HG02943 (cell line): ENCODE measurements at regions not wholly inside any gene's neighbourhood (a gene's known extent, or its start where the extent isn't known, plus 50 kb on each side); places are given as distances from the start of the nearest gene placed in this dataset.
"Not testable (repeated sequence)": the region's sequence is repeated elsewhere in the genome, so short reads cannot be mapped to it uniquely, and the experiment has no call there.

Experiments used
- ATAC-seq: cut with Tn5 transposase; IDR thresholded peaks from one replicate; pipeline ENCODE4 v1.9.1; 2021; ENCODE audit warnings: mild to moderate bottlenecking, low read depth, moderate library complexity; ENCODE audit not compliant: unreplicated experiment

DNA sequence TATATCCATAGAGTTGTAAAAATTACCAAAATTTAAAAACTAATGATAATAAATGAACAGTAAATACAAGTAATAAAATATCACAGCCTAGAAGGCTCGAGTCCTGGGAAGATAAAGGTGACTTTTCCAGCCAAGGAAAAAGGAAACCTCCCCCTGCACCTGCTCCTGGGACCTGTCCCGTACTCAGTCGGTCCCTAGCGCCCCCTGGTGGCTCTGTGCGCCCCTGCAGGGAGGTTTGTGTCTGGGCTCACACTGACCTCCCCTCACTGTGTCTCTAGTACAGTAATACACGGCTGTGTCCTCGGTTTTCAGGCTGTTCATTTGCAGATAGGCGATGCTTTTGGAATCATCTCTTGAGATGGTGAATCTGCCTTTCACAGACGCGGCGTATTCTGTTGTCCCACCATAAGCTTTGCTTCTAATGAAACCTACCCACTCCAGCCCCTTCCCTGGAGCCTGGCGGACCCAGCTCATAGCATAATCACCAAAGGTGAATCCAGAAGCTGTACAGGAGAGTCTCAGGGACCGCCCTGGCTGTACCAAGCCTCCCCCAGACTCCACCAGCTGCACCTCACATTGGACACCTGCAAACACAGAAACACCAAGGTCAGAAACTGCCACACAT lies 1030.4 kb downstream of the TMEM121 start:
- no peak for ATAC-seq

DNA sequence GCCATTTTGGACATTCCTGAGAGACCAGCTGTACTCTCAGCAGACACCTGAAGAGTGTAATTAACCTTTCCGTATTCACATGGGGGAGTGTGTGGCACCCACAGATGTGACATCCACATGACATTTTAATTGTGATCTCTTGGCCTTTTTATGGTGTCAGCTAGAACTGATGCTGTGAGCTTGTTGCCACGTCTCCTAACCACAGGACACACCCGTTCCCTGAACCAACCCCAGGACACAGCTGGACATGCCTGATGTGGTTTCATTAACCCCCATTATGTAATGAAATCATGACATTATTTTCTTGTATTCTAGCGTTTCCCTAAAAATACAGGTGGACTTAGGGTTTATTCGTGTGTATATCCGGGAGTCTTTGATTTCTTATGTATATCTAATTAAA lies 1036.1 kb downstream of the TMEM121 start:
- no peak for ATAC-seq

DNA sequence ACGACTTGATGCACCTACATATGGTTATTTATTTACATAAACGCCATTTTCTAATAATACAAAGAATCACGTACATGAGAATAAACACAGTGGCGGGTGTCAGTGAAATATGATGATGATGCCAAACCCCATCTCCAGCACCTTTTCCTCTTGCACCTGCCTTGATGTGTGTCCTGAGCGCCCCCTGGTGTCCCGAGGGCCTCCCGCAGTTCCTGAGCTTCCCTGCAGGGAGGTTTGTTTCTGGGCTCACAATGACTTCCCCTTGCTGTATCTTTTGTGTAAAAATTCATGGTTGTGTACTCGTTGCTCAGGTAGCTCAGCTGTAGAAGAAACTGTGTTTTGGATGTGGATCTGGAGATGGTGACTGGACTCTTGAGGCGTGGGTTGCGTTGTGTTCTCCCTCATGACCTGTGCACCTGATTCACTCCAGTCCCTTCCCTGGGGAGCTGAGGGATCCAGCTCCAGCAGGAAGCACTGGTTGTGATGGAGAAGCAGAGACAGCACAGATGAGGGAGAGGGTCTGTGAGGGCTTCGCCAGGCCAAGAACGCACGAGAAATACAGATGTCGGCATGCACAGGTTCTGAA lies 1037.8 kb downstream of the TMEM121 start:
- ATAC-seq, result no peak

DNA sequence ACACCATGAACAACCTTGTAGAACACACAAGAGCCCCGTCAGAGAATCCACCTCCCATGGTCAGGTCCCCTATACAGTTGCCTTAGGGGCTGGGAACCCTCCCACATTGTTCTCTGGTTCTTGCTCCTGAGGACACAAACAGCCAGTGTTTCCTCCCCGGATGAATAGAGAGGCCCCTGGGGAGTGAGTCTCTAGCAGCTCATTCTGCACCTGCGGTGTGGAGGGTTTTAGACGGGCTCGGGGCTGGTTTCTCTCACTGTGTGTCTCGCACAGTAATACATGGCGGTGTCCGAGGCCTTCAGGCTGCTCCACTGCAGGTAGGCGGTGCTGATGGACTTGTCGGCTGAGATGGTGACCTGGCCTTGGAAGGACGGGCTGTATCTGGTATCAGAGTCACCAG lies 1052.1 kb downstream of the TMEM121 start:
- no peak for ATAC-seq

DNA sequence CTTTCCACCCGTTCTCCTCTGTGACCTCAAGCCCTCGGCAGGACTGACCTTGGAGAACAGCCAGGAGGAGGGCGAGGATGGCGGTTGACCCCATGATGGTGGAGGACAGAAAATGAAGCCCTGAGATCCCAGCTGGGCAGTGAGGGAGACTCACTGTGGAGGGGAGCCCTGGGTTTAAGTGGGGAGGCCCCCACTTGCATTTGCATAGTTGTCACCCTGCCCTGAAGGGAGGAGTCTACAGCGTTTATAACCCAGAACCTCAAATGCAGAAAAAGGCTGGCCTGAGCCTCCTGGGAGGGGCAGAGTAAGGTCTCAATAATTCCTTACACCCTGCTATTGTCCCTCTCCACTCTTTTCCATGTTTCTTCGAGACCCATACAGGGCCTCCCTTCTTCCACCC lies 1052.7 kb downstream of the TMEM121 start:
- no peak for ATAC-seq

DNA sequence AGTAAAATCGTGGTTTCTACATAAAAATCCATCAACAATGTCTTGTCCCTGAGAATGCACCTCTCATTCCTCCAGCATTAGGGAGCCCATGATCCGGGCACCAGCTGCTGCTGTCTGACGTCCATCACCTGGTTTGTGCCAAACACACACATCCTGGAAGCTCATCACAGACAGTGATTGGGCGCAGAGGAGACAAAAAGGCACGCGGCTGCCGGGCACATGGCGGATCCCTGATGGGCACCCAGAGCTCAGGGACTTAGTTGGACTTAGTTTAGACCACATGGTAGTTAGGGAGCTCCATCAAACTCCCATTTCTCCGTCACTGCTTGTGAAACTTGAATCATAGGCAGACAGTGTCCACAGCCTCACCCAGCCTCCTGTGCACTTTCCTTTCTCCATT lies 1059.3 kb downstream of the TMEM121 start:
- no peak for ATAC-seq

DNA sequence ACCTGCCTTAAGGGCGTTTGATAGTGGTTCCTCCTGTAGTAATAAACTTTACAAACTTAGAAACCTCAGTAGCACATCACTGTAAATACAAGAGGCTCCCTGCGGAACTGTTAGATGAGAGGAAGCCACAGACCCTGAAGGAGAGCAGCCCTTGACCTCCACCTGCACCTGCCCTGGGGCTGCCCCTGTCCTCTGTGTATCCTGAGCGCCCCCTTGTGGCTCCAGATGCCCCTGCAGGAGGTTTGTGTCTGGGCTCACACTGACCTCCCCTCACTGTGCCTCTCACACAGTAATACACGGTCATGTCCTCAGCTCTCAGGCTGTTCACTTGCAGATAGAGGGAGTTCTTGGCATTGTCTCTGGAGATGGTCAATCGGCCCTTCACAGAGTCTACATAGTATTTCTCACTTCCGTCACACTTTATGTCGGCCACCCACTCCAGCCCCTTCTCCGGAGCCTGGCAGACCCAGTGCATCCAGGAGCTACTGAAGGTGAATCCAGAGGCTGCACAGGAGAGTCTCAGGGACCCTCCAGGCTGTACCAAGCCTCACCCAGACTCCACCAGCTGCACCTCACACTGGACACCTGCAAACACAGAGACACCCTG lies 1059.8 kb downstream of the TMEM121 start:
- ATAC-seq, result no peak

DNA sequence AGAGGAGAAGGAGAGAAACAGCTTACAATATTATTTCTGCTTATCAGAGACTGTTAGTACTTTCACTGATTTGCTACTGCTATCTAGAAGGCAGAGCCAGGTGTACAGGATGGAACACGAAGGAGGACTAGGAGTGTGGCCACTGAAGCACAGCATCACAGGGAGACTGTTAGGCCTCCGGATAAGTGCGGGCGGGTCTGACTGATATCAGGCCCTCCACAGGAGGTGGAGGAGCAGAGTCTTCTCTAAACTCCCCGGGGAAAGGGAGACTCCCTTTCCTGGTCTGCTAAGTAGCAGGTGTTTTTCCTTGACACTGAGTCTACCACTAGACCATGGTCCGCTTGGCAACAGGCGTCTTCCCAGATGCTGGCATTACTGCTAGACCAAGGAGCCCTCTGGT lies 1065.2 kb downstream of the TMEM121 start:
- ATAC-seq, result not testable (repeated sequence)

DNA sequence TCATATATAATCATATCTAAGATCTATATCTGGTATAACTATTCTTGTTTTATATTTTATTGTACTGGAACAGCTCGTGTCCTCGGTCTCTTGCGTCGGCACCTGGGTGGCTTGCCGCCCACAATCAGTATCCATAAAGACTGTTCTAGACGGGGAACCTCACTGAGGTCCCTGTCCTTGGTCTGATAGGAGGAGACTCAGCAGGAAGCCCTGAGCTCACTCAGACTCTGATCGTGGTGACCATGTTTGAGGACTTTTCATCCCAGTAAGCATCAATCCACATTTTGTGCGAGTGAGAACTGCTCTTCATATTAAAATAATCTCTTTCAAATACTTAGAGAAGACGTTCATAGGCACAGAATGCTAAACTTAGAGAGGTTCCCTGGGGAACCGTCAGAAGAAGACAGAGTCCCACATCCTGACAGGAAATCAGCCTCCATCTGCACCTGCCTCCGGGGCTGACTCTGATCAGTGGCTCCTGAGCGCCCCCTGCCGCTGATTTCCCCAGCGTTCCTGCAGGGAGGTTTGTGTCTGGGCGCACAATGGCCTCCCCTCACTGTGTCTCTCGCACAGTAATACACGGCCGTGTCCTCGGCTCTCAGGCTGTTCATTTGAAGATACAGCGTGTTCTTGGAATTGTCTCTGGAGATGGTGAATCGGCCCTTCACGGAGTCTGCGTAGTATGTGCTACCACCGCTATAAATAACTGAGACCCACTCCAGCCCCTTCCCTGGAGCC lies 1065.9 kb downstream of the TMEM121 start:
- not testable (repeated sequence) for ATAC-seq

DNA sequence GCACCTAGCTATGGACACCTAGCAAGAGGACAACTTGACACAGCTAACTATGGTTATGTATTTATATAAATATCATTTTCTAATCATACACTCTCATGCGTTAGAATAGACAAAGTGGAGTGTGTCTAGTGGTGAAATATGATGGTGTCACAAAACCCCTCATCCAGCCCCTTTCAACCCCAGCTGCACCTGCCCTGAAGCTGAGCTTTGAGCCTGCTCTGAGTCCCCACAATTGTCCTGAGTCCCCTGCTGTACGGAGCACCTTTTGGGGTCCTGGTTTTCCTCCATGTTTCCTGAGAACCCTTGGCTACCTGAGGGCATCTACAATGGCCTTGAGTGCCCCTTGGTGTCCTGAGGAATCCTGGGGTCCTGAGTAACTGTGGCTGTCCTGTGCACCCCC lies 1072.8 kb downstream of the TMEM121 start:
- ATAC-seq, result no peak

DNA sequence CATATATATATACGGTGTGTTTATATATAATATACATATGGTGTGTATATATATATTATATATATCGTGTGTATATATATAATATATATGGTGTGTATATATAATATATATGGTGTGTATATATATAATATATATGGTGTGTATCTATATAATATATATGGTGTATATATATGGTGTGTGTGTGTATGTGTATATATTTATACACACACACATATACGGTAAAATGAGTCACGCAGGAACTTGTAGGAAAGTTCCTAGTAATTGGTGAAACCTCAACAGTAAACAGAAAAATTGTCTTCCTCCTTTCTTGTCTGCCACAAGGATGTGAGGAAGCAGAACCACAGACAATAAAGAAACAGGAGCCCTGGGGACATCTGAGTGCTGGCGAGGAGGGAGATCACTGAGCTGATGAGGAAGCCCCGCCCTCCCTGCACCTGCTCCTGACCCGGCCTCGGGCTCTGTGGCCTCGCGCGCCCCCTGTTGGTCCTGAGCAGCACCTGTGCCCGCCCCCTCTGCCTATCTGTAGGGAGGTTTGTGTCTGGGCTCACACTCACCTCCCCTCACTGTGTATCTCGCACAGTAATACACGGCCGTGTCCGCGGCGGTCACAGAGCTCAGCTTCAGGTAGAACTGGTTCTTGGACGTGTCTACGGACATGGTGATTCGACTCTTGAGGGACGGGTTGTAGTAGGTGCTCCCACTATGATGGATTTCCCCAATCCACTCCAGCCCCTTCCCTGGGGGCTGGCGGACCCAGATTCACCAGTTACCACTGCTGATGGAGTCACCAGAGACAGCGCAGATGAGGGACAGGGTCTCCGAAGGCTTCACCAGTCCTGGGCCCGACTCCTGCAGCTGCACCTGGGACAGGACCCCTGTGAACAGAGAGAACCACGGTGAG lies 1079.4 kb downstream of the TMEM121 start:
- no peak for ATAC-seq

DNA sequence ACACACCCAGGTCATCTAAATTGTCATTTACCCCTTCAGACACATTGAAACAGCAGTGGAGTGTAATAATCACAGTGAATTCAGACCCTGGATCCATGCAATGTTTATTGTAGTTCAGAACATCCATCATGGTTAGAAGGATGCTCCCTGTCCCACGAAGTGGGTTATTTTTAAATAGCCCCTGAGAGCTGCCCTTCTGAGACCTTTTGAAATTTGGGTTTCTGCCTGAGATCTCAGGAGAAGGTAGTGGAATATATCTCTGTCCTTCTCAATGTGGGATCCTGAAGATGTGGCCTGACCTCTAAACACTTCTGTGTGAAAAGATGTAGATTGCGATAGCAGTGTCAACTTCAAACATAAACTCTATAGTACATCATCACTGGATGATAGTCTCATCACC lies 1080.6 kb downstream of the TMEM121 start:
- ATAC-seq, result no peak

DNA sequence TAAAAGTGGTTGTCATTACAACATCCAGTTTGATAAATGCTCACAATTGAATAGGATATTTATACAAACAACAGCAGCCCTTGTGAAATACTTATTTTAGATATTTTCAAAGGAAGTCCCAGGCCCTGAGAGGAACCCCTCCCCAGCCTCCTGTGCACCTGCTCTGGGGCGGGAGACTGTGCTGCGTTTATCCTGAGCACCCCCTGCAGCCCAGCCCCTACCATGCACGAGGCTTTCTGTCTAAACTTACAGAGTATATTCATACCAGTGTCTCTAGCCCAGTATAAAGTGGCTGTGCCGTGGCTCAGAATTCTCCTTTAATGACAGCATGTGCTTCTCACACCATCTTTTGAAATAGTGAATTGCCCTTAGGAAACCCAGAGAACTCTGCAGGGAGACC lies 1084.3 kb downstream of the TMEM121 start:
- no peak for ATAC-seq

DNA sequence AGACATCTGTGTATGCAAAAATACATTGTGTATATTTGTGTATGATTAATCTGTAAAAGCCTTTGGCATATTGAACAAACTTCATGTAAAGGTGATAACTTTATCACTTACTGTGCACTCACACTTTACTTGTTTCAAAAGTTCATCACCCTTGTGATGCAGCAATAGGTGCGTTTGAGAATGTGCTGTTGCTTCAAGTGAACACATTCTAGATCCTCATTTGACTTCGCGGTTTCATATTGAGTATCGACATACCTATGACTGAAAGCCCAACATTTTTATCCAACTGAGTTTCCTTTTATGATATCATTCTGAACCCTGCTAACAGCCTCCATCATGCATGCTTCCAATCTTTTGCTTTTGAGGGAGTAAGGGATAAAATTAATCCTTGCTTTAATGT lies 1086.9 kb downstream of the TMEM121 start:
- no peak for ATAC-seq

DNA sequence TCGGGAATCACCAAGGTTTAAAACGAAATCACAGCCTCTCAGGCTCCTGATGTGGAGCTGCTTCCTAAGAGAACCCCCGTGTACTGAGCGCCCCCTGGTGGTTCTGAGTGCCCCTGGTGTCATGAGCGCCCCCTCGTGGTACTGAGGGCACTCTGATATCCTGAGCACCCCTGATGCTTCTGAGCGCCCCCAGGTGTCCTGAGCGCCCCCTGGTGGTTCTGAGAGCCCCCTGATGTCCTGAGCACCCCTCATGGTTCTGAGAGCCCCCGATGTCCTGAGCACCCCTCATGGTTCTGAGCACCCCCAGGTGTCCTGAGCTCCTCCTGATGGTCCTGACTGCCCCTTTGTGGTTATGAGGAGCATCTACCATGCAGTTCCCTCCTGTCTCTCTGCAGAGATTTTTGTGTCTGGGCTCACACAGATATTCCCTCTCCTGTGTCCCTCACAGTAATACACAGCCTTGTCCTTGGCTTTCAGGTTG lies 1092.1 kb downstream of the TMEM121 start:
- not testable (repeated sequence) for ATAC-seq

DNA sequence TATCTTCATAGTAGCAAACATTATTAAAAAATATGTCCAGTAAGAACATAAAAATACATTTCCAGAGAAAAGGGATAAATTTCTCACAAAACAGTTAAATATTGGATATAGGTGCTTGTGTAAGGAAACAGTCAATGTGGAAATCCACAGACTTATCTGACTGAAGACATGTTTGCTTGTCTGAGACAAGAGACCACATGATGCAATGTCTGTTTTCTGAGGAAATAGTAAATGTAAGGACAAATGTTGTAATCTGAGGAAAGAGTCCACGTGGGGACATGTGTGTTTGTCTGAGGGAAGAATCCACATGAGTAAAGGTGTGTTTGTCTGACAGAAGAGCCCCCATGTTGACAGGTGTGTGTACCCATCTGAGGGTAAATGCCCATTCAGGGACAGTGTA lies 1093.2 kb downstream of the TMEM121 start:
- no peak for ATAC-seq

DNA sequence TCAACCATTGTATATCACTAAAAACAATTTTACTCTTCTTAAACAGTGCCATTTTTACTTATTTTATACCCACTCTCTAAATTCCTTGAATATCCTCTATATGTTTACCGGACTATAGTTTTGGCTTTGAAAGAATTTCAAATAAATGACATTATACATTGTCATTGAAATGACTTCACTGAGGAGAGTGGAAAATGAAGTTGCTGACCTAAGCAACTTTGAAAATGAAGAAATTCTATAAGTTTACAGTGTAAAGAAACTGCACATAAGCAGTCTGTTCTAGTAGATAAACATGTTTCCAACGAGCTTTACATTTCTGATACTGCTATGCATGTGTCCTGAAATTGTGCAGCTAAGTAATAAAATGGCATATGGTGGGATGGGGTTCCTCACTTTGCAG lies 1094.0 kb downstream of the TMEM121 start:
- ATAC-seq, result no peak

DNA sequence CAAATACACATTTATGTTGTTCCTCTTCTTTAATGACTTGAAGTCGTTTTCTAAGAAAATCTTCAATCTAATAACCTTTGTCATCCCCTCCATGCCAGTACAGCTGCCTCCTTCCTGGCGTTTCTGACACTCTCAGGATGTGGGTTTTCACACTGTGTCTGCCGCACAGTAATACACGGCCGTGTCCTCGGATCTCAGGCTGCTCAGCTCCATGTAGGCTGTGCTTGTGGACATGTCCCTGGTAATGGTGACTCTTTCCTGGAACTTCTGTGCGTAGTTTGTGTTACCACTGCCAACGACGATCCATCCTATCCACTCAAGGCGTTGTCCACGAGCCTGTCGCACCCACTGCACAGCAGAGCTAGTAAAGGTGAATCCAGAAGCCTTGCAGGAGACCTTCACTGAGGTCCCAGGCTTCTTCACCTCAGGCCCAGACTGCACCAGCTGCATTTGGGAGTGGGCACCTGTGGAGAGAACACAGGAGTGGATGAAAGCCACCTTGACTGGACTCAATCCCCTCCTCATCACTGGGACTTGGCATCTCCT lies 1095.9 kb downstream of the TMEM121 start:
- ATAC-seq, result no peak

DNA sequence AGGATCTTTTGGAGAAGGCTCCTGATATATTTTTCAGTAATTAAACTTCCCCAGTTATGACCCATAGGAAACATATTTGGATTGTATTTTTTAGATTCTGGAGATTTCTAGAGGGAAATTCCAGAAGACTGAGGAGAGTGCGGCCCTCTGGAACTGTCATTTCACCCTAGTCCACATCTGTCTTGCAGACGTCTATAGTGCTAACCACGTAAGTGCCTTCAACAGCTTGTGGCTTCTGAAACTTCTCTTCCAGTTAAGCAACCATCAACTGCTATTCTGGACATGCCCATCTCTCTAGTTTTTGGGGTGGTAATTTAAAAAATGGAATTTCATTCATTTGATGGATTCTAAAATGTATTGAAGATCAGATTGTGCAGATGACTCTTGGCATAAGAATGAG lies 1098.8 kb downstream of the TMEM121 start:
- no peak for ATAC-seq

DNA sequence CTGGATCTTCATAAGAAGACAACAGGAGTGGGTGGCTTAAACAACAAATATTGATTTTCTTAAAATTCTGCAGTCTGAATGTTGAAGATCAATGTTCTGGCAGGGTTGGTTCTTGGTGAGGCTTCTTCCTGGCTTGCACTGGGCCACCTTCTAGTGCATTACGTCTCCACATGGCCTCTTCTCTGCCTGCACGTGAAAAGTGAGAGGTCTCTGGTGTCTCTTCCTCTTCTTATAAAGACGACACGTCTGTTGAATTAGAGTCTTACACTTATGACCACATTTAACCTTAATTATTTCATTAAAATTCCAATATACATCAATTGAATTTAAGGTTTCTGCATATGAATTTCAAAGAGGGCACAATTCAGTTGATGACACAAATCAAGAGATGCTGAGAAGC lies 1100.1 kb downstream of the TMEM121 start:
- ATAC-seq, result not testable (repeated sequence)
